Non-pigmented ciliary epithelial cell (primary cell): ENCODE measurements at regions not wholly inside any gene's neighbourhood (a gene's known extent, or its start where the extent isn't known, plus 50 kb on each side); places are given as distances from the start of the nearest gene placed in this dataset.
"Not testable (repeated sequence)": the region's sequence is repeated elsewhere in the genome, so short reads cannot be mapped to it uniquely, and the experiment has no call there.

ENCODE experiments used
- DNase-seq: peaks from one replicate; pipeline ENCODE4 v3.0.0-alpha.2; 2010; ENCODE audit warnings: low read depth

DNA sequence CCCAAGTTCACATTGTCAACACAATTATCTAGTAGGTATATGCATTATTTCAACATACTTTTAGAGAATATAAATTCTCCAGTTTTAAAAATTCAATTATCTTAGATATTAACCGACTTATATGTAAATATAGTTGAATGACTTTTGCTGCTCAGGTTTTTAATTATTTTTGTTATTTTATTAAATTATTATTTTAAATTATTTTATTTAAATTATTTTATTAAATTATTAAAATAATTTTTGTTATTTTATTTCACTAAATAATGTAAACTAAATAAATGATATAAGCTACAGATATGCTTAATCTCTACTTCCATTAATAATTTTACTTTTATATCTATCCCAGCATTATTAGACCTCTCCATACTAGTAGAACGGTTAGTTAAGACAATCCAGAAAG lies 544.3 kb upstream of the ARRDC3 start:
- no peak for DNase-seq

DNA sequence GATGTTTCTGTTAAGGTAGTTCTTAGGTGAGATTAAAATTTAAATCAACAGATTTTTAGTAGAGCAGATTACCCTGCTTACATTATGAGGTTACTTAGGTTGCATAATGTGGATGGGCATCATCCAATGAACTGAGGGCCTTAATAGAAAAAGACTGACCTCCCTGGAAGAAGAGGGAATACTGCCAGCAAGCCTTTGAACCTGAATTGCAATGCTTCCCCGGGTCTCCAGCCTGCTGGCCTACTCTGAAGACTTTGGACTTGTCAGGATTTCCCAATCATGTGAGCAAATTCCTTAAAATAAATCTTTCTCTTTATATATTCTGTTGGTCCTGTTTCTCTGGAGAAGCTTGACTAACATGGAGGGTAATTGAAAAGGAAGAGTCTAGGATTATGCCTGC lies 542.1 kb upstream of the ARRDC3 start:
- no peak for DNase-seq

DNA sequence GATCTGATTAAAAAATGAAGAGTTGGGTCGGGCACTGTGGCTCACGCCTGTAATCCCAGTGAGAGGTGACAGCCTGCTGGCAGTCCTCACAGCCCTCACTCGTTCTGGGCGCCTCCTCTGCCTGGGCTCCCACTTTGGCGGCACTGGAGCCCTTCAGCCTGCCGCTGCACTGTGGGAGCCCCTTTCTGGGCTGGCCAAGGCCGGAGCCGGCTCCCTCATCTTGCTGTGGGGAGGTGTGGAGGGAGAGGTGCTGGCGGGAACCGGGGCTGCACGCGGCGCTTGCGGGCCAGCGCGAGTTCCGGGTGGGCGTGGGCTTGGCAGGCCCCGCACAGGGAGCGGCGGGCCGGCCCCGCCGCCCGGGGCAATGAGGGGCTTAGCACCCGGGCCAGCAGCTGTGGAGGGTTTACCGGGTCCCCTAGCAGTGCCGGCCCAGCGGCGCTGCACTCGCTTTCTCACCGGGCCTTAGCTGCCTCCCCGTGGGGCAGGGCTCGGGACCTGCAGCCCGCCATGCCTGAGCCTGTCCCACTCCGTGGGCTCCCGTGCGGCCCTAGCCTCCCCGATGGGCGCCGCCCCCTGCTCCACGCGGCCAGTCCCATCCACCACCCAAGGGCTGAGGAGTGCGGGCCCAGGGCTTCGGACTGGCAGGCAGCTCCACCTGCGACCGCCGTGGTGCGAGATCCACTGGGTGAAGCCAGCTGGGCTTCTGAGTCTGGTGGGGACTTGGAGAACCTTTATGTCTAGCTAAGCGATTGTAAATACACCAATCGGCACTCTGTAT lies 534.1 kb upstream of the ARRDC3 start:
- DNase-seq: not testable (repeated sequence)

GRCh38 chr5:91910655-91911054 lies 527.5 kb upstream of the ARRDC3 start:
- DNase-seq: no peak

GRCh38 chr5:91910247-91910646 lies 527.1 kb upstream of the ARRDC3 start:
- DNase-seq: no peak

DNA sequence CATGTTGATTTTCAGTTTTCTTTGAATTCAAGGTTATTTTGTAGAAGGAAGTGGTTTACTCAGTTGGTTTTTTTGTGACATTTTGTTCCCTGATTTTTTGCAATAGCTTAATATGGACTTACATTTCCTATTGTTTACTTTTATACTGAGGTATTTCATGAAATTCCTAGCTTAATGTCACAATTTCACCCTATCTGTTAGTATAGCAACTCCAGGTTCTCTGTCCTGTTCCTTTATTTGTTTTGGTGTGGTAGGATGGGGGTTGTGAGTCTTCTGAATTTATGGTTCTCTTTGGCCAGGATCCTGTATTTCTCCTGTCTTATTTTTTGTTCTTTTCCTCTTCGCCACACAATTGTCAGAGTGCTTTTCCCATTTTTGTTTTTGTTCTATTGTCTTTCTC lies 523.4 kb upstream of the ARRDC3 start:
- DNase-seq: no peak

- no peak for DNase-seq
Observed at GRCh38 chr5:91906027-91906426, 522.9 kb upstream of the ARRDC3 start.

- DNase-seq: no peak
Observed at GRCh38 chr5:91898898-91899297, 515.8 kb upstream of the ARRDC3 start.

DNA sequence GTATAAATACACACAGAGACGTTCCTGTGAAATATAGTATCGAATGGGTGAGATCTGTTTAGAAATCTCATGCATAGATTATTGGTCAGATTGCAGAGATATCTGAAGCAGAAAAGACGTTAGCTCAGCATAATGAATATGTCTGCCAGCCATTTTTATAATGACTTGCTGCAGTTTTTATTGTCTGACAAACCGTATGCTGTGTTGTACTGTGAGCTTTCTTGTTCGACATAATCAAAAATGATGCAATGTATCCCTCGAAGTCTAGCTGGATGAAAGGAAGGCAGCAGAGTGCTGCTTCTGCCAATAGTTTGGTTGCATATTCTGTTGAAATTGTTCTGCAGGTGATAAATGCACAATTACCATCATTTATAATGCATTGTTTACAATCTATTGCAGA lies 514.9 kb upstream of the ARRDC3 start:
- DNase-seq: no peak

DNA sequence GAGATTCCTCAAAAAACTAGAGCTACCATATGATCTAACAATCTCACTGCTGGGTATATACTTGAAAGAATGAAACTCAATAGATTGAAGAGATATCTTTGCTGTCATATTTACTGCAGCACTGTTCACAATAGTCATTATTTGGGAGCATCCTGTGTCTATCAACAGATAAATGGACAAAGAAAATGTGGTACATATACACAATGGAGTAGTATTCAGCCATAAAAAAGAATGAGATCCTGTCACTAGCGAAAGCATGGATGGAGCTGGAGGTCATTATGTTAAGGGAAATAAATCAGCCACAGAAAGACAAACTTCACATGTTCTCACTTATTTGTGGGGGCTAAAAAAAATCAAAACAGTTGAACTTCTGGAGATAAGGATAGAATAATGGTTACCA lies 505.7 kb upstream of the ARRDC3 start:
- no peak for DNase-seq

- DNase-seq: no peak
Observed at GRCh38 chr5:91885291-91886265, 502.5 kb upstream of the ARRDC3 start.

GRCh38 chr5:91884036-91884435 lies 500.9 kb upstream of the ARRDC3 start:
- DNase-seq: no peak

DNA sequence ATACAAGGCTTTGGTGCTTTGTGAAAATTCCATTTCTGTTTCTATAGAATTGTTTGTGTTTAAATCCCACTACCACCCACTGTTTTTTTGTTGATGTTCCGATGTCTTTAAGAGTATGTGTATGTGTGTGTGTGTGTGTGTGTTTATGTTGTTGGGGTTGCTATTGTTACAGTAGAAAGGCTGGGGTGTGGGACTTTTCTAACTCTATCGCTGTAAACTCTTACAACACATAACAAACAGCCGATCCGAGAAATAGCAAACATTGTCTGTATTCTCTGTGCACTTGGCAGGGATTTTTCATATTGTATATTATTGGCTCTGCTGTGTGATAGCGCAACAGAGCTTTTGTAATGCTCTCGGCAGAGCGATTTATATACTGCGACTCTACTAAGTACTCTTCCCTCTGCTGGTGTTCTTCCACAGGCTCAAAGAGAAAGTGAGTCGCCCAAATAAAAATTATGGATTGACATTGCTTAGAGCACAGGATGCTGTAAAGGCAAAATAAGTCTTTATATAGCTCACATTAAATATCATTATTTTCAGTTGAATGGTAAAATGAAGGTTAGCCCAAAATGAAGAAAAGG lies 492.2 kb upstream of the ARRDC3 start:
- DNase-seq: no peak

DNA sequence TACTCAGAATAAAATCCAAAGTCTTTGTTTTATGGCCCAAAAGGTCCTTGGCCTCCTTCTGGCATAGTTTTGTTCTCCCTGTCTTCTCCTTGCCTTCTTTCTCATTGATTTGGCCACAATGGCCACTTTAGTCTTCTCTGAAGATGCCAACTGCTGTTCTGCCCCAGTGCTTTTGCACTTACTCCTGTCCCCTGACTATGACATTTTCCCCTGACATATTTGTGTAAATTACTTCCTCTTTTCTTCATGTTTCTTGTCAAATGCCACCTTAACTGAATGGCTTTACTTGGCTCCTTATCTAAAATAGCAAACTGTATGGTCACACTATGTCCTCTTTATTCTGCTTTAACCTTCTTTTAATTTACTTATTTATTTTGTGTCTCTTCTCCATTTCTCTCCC lies 484.7 kb upstream of the ARRDC3 start:
- no peak for DNase-seq

DNA sequence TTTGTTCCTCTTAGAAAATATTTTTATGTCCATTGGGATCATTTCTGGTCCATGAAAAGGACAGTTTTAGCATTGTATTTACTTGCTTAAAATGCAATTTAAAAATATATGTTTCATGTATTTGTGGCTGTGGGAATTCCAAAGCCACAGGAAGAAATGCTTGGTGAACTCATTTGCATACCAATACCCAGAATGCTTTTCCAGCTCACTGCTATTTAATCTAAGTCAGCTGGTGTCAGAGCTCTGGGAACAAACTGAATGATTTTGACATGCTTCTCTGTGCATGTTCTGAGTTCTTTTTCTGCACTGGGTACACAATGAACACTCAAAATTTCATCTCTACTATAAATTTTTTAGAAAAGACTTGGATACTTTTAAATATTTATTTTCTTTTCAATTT lies 482.8 kb upstream of the ARRDC3 start:
- no peak for DNase-seq

DNA sequence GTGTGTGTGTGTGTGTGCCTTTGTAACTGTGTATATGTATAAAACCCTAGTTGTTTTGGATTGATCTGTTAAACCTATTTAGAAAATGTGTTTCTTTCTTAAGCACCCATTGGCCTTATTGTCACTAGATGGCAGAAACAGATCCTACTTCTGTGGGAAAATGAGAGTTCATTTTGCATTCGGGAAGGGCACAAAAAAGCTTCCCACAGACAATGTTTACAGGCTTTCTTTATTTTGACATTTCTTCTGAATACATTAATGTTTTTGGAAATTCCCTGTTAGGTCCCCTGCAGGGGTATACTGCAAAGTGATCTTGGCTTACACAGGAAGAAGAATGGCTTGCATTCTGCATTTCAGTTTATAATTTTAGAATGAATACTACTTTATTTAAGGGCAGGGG lies 481.8 kb upstream of the ARRDC3 start:
- no peak for DNase-seq

- no peak for DNase-seq
Observed at GRCh38 chr5:91851670-91852069, 468.6 kb upstream of the ARRDC3 start.

DNA sequence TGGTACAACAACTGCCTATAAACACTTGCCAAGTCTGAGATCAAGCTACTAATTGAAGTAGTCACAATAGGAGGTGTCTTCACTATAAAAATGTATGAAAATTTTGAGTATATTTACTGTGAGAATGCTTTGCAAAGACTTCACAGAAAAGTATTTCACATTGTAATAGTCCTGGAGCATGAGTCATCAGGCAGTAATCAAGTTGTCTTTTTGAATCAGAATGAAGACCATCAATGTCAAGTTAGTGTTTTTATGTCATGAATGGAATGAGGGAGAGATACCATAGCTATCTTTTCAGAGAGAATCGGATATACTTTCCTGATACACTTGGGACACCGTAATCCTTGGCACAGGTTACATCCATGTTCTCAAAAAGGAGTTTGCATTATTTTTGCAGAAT lies 466.9 kb upstream of the ARRDC3 start:
- DNase-seq: no peak

- DNase-seq: no peak
Observed at GRCh38 chr5:91849069-91849468, 466.0 kb upstream of the ARRDC3 start.

DNA sequence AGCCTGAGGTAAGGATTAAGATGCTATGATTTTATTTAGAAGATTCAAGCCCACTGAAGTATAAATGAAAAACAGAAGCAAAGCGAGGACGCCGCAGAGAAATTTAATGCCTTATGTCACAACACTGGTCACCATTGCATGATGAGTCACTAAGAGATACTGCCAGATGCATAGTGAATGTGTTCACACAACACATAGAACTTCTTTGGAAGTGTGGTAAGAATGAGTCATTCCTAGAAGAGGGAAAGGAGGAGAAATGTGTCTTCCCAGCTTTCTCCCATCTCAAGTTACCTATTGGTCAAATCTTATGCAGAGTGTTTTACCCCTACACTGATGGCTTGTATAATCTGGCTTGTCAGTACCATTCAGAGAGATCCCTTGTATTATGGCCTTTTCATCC lies 465.3 kb upstream of the ARRDC3 start:
- peak; percentile 83 for DNase-seq

- no peak for DNase-seq
Observed at GRCh38 chr5:91841423-91841822, 458.3 kb upstream of the ARRDC3 start.

DNA sequence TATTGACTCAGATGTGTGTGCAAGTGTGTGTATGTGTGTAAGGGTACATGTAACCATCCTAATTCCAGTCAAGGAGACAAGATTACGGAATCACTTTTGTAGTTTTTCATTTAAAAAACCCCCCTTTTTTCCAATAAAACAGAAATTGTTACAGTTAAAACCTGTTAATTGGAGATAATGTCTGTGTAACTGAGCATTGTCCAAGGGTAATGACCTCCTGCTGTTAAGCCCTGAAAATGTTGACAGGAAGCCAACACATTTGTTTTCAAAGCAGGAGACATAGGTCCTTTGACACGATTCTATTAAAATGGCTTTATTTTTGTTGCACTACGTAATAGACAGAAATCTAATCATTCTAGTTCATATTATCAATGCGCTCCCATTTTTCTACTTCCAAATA lies 457.3 kb upstream of the ARRDC3 start:
- no peak for DNase-seq

DNA sequence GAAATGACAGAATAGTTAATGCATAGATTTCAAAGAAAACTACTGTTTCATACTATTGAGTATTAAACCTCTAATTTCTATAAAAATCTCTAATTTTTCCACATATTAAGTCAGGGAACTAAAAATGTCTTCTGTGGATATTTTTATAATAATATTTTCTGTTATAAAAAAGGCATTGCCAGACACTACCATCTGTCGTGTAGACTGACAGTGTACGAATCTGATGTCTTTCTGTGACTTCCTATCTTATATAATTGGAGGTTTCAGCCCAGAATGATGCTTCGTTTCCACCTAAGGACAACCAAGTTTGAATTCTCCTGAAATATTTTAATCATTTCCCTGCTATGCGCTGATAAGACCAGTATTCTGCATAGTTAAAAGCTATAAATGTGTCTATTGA lies 456.6 kb upstream of the ARRDC3 start:
- DNase-seq: no peak
